Erythroblast (primary cell): ENCODE measurements at regions not wholly inside any gene's neighbourhood (a gene's known extent, or its start where the extent isn't known, plus 50 kb on each side); places are given as distances from the start of the nearest gene placed in this dataset.

ENCODE experiments used
- GATA1 ChIP-seq: IDR thresholded peaks from 2 replicates; pipeline ENCODE4 v1.6.1; 2011; ENCODE audit warnings: low read depth, mild to moderate bottlenecking, control low read depth, low read length, moderate library complexity
- POLR2A ChIP-seq: IDR thresholded peaks from 2 replicates; pipeline ENCODE4 v1.6.1; 2011; ENCODE audit warnings: mild to moderate bottlenecking, low read length

- TF ChIP-seq POLR2A = no peak
- no peak for TF ChIP-seq GATA1
Measured at GRCh38 chr22:19640306-19640705, 74.0 kb upstream of the SEPTIN5 start.
